ENCODE measurements at regions not wholly inside any gene's neighbourhood (a gene's known extent, or its start where the extent isn't known, plus 50 kb on each side); places are given as distances from the start of the nearest gene placed in this dataset.

DNA sequence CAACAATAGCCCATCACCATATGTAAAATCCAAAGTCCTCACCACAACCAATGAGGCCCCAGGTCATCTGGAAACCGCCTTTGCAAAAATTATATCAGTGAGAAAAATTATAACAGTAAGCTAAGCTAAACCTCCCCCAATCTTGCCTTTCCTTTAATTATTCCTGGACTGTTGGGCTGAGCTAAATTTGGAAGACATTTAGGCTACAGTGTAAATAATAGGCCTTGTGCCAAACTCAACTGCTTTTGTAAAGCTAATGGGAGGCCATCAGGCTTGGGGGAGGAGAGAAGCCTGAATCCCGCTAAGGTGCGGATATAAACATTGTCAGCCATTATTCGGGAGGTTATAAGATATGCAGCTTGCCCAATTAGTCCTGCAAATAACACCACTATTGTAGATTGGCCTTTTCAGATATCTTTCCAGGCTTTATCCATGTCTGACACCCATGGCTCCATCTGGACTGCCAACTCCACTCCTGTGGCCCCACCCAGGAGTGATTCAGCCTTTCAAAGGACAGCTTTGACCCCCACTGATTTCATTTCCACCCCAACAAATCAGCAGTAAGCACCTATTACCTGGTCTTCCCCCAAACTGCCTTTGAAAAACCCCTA, 53.0 kb upstream of the CA12 start:
- H3K9me3 ChIP-seq = no peaks in the 10 kb centered on the region
- no peaks in the 10 kb centered on the region for H3K36me3 ChIP-seq
- WGBS = 85% methylated on average over 4 of the region's 4 CpGs
- no peaks in the 10 kb centered on the region for H3K27me3 ChIP-seq
- no peak overlapping the region for H3K27ac ChIP-seq
- H3K4me1 ChIP-seq = peaks cover 10% of the 10 kb centered on the region
- TF ChIP-seq POLR2A (IDR thresholded peaks at IDR 0.05) (no peak), POLR2AphosphoS5 (IDR thresholded peaks at IDR 0.05) (no peak), EP300 (IDR thresholded peaks at IDR 0.05) (no peak)
- TF ChIP-seq, protein P1, sequence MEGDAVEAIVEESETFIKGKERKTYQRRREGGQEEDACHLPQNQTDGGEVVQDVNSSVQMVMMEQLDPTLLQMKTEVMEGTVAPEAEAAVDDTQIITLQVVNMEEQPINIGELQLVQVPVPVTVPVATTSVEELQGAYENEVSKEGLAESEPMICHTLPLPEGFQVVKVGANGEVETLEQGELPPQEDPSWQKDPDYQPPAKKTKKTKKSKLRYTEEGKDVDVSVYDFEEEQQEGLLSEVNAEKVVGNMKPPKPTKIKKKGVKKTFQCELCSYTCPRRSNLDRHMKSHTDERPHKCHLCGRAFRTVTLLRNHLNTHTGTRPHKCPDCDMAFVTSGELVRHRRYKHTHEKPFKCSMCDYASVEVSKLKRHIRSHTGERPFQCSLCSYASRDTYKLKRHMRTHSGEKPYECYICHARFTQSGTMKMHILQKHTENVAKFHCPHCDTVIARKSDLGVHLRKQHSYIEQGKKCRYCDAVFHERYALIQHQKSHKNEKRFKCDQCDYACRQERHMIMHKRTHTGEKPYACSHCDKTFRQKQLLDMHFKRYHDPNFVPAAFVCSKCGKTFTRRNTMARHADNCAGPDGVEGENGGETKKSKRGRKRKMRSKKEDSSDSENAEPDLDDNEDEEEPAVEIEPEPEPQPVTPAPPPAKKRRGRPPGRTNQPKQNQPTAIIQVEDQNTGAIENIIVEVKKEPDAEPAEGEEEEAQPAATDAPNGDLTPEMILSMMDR (IDR thresholded peaks at IDR 0.05) = no peak
- DNase-seq (ENCODE audit: low spot score in 2 of 2) = no peak
- H3K4me3 ChIP-seq = no peak overlapping the region

DNA sequence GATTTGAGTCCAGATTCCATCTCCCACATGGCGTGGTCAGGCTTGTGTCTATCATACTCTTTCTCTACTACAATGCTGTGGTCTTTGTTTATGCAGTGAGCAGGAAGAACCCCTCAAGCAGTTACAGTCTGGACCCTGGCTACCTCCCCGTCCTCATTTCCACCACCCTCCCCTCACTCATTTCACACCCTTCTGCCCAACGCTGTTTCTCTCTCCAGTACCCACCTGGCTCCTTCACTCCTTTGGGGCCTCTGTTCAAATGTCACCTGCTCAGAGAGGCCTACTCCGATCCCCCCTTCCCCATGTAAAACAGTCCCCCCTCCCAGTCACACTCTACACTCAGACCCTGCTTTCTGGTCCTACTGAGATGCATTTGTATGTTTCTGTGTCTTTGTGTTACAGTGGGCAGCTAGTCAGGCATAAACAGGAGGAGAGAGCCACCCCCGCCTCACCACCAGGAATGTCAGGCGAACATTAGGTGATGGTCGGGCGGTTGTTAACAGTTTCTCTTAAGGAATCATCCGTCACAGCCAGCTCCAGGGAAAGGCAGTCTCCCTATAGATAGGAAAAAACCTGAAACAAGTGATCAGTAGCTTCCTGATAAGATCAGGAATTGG, 53.7 kb upstream of the CA12 start:
- 96% methylated on average over 9 of the region's 9 CpGs for WGBS
- Histone ChIP-seq H3K27me3 (no peaks in the 10 kb centered on the region), H3K36me3 (no peaks in the 10 kb centered on the region), H3K27ac (no peak overlapping the region), H3K9me3 (no peaks in the 10 kb centered on the region), H3K4me3 (no peak overlapping the region), H3K4me1 (peaks cover 10% of the 10 kb centered on the region)
- no peak for DNase-seq (ENCODE audit: low spot score in 2 of 2)
- TF ChIP-seq POLR2AphosphoS5 (IDR thresholded peaks at IDR 0.05) (no peak), POLR2A (IDR thresholded peaks at IDR 0.05) (no peak), EP300 (IDR thresholded peaks at IDR 0.05) (no peak)
- TF ChIP-seq, protein P1 (IDR thresholded peaks at IDR 0.05) = no peak

DNA sequence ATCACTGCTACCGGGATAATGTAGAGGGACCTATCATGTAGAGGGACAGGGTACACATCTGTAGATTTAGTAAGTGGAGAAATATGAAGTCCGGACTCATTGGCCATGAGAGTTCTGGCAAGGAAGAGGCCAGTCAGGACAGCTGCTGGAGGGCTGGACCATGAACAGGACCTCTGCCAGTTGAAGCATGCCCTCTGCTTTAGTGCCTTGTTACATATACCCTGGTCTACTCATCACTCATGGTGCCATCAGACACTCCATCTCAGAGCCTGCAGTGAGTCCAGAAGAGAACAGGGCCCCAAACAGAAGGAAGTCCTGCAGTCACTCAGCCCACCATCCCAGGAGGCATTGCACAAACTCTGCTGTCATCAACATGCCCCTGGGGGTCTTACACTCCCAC, 54.7 kb upstream of the CA12 start:
- no peak overlapping the region for H3K27ac ChIP-seq
- no peaks in the 10 kb centered on the region for H3K36me3 ChIP-seq
- H3K9me3 ChIP-seq = no peaks in the 10 kb centered on the region
- no peak for DNase-seq (ENCODE audit: low spot score in 2 of 2)
- peaks cover 10% of the 10 kb centered on the region for H3K4me1 ChIP-seq
- WGBS = 84% methylated on average over 2 of the region's 2 CpGs
- H3K27me3 ChIP-seq = no peaks in the 10 kb centered on the region
- TF ChIP-seq EP300 (IDR thresholded peaks at IDR 0.05) (no peak), POLR2A (IDR thresholded peaks at IDR 0.05) (no peak), POLR2AphosphoS5 (IDR thresholded peaks at IDR 0.05) (no peak)
- TF ChIP-seq, protein P1 (IDR thresholded peaks at IDR 0.05) = no peak
- H3K4me3 ChIP-seq = no peak overlapping the region

DNA sequence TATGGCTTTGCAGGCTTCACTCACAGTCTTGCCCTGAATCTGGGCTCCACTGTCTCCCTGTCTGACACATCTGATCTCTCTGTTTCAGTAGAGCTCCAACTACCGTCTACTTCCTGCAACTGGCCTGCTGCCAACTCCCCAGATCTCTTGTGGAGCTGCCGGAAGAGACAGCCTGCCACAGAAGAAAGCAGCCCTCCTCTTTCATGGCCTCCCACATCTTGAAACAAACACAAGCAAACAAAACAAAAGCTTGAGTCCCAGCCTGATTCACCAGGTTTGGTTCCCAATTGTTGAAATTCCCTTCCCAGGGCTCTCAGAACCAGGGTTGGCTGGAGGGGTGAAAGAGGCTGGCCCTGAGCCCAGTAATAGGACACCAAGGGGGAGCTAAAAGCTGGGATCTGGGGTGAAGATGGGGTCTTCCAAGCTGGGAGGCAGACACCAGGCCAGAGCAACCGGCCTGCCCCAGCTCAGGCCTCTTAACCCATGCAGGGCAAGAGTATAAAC, 55.3 kb upstream of the CA12 start:
- Histone ChIP-seq H3K27ac (no peak overlapping the region), H3K4me3 (no peak overlapping the region), H3K4me1 (peaks cover 10% of the 10 kb centered on the region), H3K27me3 (no peaks in the 10 kb centered on the region), H3K9me3 (no peaks in the 10 kb centered on the region), H3K36me3 (no peaks in the 10 kb centered on the region)
- TF ChIP-seq, protein P1 (IDR thresholded peaks at IDR 0.05) = no peak
- no peak for TF ChIP-seq EP300 (IDR thresholded peaks at IDR 0.05)
- no peak for TF ChIP-seq POLR2A (IDR thresholded peaks at IDR 0.05)
- TF ChIP-seq POLR2AphosphoS5 (IDR thresholded peaks at IDR 0.05) = no peak
- 28% methylated on average over 3 of the region's 3 CpGs for WGBS
- DNase-seq (ENCODE audit: low spot score in 2 of 2) = peak; percentile 85 to 88

DNA sequence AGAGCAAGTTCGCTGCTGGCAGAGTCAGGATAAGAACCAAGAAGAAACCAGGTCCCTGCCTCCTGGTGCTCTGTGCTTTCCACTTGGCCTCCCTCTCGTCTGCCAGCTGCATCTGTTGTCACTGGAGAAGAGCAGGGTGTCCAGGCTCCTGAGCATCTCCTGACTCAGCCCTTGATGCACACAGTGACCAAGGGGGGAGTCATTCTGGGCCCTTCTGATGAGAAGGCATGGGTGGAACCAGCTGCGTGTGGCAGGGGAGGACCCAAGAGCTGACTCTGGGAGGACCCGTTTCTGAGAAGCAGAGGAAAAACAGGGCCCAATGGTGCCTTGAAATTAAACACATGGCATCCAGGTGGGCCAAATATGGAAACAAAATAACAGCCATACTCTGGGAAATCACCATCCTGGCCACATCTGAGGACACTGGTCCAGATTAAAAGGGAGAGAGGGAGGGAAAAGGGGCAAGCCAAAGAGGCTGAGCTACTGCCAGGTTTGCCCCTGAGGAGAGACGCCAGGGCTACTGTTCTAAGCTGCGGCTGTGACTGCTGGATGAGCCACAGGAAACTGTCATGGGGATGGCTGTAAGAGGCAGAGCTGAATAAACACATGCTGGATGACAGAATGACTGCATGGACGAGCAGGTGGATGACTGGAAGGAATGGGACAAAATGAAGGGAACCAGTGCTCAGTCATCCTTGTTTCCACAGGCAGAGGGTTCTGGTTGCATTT, 58.1 kb upstream of the CA12 start:
- H3K4me3 ChIP-seq = no peak overlapping the region
- peaks cover 10% of the 10 kb centered on the region for H3K4me1 ChIP-seq
- H3K36me3 ChIP-seq = no peaks in the 10 kb centered on the region
- WGBS = 68% methylated on average over 7 of the region's 7 CpGs
- no peak overlapping the region for H3K27ac ChIP-seq
- TF ChIP-seq, protein P1 (IDR thresholded peaks at IDR 0.05) = no peak
- no peak for TF ChIP-seq POLR2A (IDR thresholded peaks at IDR 0.05)
- TF ChIP-seq EP300 (IDR thresholded peaks at IDR 0.05) = no peak
- no peak for TF ChIP-seq POLR2AphosphoS5 (IDR thresholded peaks at IDR 0.05)
- DNase-seq (ENCODE audit: low spot score in 2 of 2) = no peak
- no peaks in the 10 kb centered on the region for H3K27me3 ChIP-seq
- no peaks in the 10 kb centered on the region for H3K9me3 ChIP-seq
